RWPE2 (cell line): ENCODE measurements at regions not wholly inside any gene's neighbourhood (a gene's known extent, or its start where the extent isn't known, plus 50 kb on each side); places are given as distances from the start of the nearest gene placed in this dataset.
"Not testable (repeated sequence)": the region's sequence is repeated elsewhere in the genome, so short reads cannot be mapped to it uniquely, and the experiment has no call there.

Source experiments
- ATAC-seq: fragments of 200-7000 bp; cut with Tn5 transposase; 3 replicates; pipeline ENCODE4 v1.9.1; 2021; ENCODE audit warnings: low read depth
- DNase-seq: peaks from one replicate; pipeline ENCODE4 v3.0.0-alpha.2; 2020; ENCODE audit warnings: low spot score
- H3K27ac ChIP-seq: fragments of 450-650 bp; 2 replicates; pipeline ENCODE4 v1.5.1; 2017; ENCODE audit warnings: mild to moderate bottlenecking; ENCODE audit not compliant: poor library complexity, severe bottlenecking
- H3K27me3 ChIP-seq: fragments of 250-450 bp; sonication (Bioruptor Pico); 2 replicates; pipeline ENCODE4 v1.5.1; 2021; ENCODE audit warnings: mild to moderate bottlenecking, moderate library complexity; ENCODE audit not compliant: insufficient read depth, poor library complexity, severe bottlenecking
- H3K36me3 ChIP-seq: fragments of 250-450 bp; sonication (Bioruptor Pico); 2 replicates; pipeline ENCODE4 v1.5.1; 2020; ENCODE audit warnings: low read depth, mild to moderate bottlenecking, moderate library complexity
- H3K4me1 ChIP-seq: fragments of 250-450 bp; sonication (Bioruptor Pico); 2 replicates; pipeline ENCODE4 v1.5.1; 2021; ENCODE audit warnings: mild to moderate bottlenecking, moderate library complexity; ENCODE audit not compliant: insufficient read depth, poor library complexity, severe bottlenecking
- H3K4me3 ChIP-seq: fragments of 250-450 bp; sonication (Bioruptor Pico); 2 replicates; pipeline ENCODE4 v1.5.1; 2021; ENCODE audit warnings: mild to moderate bottlenecking, moderate library complexity; ENCODE audit not compliant: severe bottlenecking
- H3K9me3 ChIP-seq: fragments of 250-450 bp; sonication (Bioruptor Pico); 2 replicates; pipeline ENCODE4 v1.5.1; 2021; ENCODE audit warnings: mild to moderate bottlenecking, moderate library complexity; ENCODE audit not compliant: severe bottlenecking
- TF ChIP-seq, protein P1 (sequence below): fragments of 450-650 bp; IDR thresholded peaks from one replicate; pipeline ENCODE4 v1.5.1; 2017; ENCODE audit warnings: mild to moderate bottlenecking, moderate library complexity; ENCODE audit not compliant: poor library complexity, severe bottlenecking

GRCh38 chr2:95674186-95674585 lies 82.4 kb downstream of the TRIM43 start:
- ATAC-seq (no peak), DNase-seq (no peak)
- no peaks in the 10 kb centered on the region for H3K36me3 ChIP-seq
- TF ChIP-seq, protein P1, sequence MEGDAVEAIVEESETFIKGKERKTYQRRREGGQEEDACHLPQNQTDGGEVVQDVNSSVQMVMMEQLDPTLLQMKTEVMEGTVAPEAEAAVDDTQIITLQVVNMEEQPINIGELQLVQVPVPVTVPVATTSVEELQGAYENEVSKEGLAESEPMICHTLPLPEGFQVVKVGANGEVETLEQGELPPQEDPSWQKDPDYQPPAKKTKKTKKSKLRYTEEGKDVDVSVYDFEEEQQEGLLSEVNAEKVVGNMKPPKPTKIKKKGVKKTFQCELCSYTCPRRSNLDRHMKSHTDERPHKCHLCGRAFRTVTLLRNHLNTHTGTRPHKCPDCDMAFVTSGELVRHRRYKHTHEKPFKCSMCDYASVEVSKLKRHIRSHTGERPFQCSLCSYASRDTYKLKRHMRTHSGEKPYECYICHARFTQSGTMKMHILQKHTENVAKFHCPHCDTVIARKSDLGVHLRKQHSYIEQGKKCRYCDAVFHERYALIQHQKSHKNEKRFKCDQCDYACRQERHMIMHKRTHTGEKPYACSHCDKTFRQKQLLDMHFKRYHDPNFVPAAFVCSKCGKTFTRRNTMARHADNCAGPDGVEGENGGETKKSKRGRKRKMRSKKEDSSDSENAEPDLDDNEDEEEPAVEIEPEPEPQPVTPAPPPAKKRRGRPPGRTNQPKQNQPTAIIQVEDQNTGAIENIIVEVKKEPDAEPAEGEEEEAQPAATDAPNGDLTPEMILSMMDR: no peak
- H3K27me3 ChIP-seq: no peaks in the 10 kb centered on the region
- no peaks in the 10 kb centered on the region for H3K9me3 ChIP-seq
- H3K4me3 ChIP-seq: no peak overlapping the region
- H3K4me1 ChIP-seq: no peaks in the 10 kb centered on the region
- H3K27ac ChIP-seq: no peak overlapping the region

DNA sequence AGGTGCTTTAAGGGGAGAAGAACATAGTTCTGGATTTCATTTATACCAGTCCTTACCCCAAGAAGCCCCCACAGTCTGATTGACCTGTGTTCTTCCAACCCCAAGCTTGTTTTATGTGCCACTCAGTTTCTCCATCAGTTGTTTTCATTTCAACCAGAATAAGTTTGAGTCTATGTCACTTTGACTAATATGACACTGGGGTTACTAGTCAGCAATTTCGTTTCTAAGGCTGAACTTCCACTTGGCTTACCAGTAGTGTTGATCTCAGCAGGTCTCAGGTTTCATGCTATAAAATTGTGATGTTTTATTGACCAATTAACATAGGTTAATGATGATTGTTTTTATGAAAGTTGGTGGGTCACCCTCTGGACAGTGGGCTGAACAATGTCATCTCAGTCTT lies 84.8 kb downstream of the TRIM43 start:
- H3K27ac ChIP-seq, H3K4me1 ChIP-seq, ATAC-seq, H3K36me3 ChIP-seq, H3K27me3 ChIP-seq, H3K4me3 ChIP-seq, H3K9me3 ChIP-seq, DNase-seq: not testable (repeated sequence)

GRCh38 chr2:95677346-95677745 lies 85.5 kb downstream of the TRIM43 start:
- Histone ChIP-seq H3K4me3 (no peak overlapping the region), H3K9me3 (no peaks in the 10 kb centered on the region), H3K27ac (no peak overlapping the region), H3K27me3 (no peaks in the 10 kb centered on the region), H3K4me1 (no peaks in the 10 kb centered on the region), H3K36me3 (no peaks in the 10 kb centered on the region)
- TF ChIP-seq, protein P1: no peak
- ATAC-seq (no peak), DNase-seq (no peak)

DNA sequence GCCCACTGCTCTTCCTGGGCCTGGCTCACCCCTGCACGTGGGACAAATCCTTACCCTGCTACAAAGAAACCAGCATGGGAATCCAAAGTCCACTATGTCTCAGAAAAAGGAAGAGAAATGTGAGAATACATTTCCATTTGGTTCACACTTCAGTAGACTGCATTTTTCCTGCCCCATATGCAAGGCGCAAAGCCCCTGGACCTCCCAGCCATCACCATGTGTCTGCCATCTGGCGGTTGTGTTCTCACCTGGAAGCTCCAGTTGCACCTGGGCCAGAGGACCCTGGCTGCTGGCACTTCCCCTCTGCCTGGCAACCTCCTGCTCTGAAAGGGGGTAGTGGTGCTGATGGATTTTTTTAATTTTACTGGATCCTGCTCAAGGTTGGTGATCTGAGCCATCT lies 86.0 kb downstream of the TRIM43 start:
- H3K9me3 ChIP-seq, H3K27ac ChIP-seq, H3K36me3 ChIP-seq, ATAC-seq, H3K27me3 ChIP-seq, H3K4me1 ChIP-seq, DNase-seq, H3K4me3 ChIP-seq: not testable (repeated sequence)

- not testable (repeated sequence) for ATAC-seq, H3K36me3 ChIP-seq, H3K27me3 ChIP-seq, H3K27ac ChIP-seq, H3K4me3 ChIP-seq, H3K9me3 ChIP-seq, DNase-seq, H3K4me1 ChIP-seq
These were observed 89.4 kb downstream of the TRIM43 start for GRCh38 chr2:95681158-95681557.

DNA sequence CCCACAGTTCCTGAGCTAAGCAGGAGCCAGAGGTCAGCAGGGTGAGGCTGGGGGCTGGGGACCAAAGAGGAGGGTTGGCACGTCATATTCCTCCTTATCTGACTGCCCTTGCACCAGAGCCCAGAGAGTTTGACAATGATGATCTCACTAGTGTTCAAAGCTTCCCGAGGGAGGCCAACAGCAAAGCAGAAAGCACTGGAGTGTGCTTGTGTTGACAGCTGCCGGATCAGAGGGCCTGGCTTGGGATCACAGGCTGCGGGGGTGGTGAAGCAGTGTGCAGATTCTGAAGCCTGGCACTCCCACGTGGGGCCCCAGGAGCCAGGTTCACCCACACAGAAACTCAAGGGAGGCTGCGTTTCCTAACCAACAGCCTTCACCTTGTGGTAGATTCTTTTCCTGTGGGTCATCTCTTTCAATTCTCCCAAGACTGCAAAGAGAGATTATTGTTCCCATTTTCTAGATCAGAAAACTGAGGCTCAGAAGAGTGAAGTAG lies 89.8 kb downstream of the TRIM43 start:
- not testable (repeated sequence) for H3K4me3 ChIP-seq, DNase-seq, H3K4me1 ChIP-seq, ATAC-seq, H3K9me3 ChIP-seq, H3K36me3 ChIP-seq, H3K27me3 ChIP-seq, H3K27ac ChIP-seq

DNA sequence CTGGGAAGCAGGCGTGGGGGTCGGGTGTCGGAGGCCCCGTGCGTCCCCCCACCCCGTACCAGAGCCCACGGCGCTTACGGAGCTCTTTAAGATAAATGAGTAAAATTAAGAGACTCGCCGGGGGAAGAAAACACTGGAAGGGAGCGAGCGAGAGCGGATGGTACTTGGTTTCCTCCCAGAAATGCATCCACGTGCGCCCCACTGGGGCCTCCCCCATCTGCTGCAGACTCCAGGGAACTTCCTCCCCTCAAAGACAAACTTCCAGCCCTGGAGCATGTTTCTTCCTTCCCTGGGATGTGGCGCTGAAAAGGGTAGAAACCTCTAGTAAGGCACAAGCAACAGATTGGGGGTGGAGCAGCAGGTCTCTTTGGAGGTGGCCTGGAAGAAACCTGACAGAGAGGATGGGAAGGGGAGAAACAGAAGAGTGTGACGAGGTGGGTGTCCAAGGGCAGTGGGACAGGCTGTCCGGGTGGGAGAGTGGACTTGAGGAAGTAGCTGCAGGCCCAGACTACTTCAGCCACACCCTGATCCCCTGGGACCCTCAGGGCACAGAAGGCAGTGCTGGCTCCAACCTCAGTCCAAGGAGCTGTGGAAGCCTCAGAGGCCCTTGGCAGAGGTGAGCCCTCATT lies 91.2 kb downstream of the TRIM43 start:
- not testable (repeated sequence) for ATAC-seq, H3K36me3 ChIP-seq, H3K27ac ChIP-seq, DNase-seq, H3K9me3 ChIP-seq, H3K27me3 ChIP-seq, H3K4me3 ChIP-seq
- peaks cover 12% of the 10 kb centered on the region for H3K4me1 ChIP-seq
